Heart left ventricle (tissue), 13 donors: ENCODE measurements at regions not wholly inside any gene's neighbourhood (a gene's known extent, or its start where the extent isn't known, plus 50 kb on each side); places are given as distances from the start of the nearest gene placed in this dataset.

Experiments
- CTCF ChIP-seq, 12 donors: fragments of 200-600 bp; sonication (generic) in 4 of 12; IDR thresholded peaks; one replicate each; pipeline versions ENCODE4 v1.5.0 to v1.8.0; 2018 to 2022; ENCODE audit warnings: antibody characterized with exemption in 12 of 12, mild to moderate bottlenecking in 5 of 12
- POLR2A ChIP-seq, 2 donors: fragments of 450-650 bp; IDR thresholded peaks; one replicate each; pipeline ENCODE4 v1.6.1; 2017; ENCODE audit warnings: antibody characterized with exemption in 2 of 2, mild to moderate bottlenecking in 2 of 2, moderate library complexity in 2 of 2
- donor health status: ischemic (EF 13 %, LVEDD 7.1; RV severe dilation, severe dysfunction).
- donor health status: DM: no; HTN: yes; CAD: no.
- donor health status: DM: no; HTN: no; CAD: no.
- donor health status: ischemic (EF 25% LVEDD 6.9; RV normal size, moderate dysfunction).
- donor health status: ischemic (EF 25% LVEDD 5.7; RV mildly dilated, moderate dysfunction).
- donor health status: ischemic (EF 35%, LVEDD 5.7; RV mildly dilated, moderate dysfunction).
- donor health status: nonischemic (EF 11% LVEDD 7.7; RV severe dilation, severe dysfunction).
- donor health status: DM: yes; HTN: yes; CAD: no.
- donor health status: PGD.
- donor health status: ischemic (EF 29% LVEDD 5.4; RV normal size, mild dysfunction).
- donor health status: nonischemic (EF 23%, LVEDD 6.1; RV moderate dilation, normal function).

- TF ChIP-seq POLR2A (IDR thresholded peaks at IDR 0.05) (no peak), CTCF (IDR thresholded peaks at IDR 0.05) (no peak)
Measured at GRCh38 chr2:122273785-122274419, 518.5 kb downstream of the TSN start.
